HCT116 (cell line): ENCODE measurements at regions not wholly inside any gene's neighbourhood (a gene's known extent, or its start where the extent isn't known, plus 50 kb on each side); places are given as distances from the start of the nearest gene placed in this dataset.

ENCODE experiments used
- EZH2 ChIP-seq: fragments of 200-600 bp; sonication (generic); IDR thresholded peaks from 2 replicates; pipeline ENCODE4 v1.6.1; 2017; ENCODE audit warnings: antibody characterized with exemption, mixed run types
- EZH2phosphoT487 ChIP-seq: fragments of 200-600 bp; IDR thresholded peaks from 2 replicates; pipeline ENCODE4 v1.6.1; 2018; ENCODE audit warnings: antibody characterized with exemption, borderline replicate concordance
- FOSL1 ChIP-seq: IDR thresholded peaks from 2 replicates; pipeline ENCODE4 v1.6.1; 2012; ENCODE audit warnings: low read depth
- JUND ChIP-seq: IDR thresholded peaks from 2 replicates; pipeline ENCODE4 v1.6.1; 2012
- POLR2A ChIP-seq: IDR thresholded peaks from 2 replicates; pipeline ENCODE4 v1.7.0; 2011; ENCODE audit warnings: borderline replicate concordance; ENCODE audit not compliant: insufficient read depth, insufficient read length; ENCODE audit errors: extremely low read depth
- POLR2AphosphoS5 ChIP-seq: IDR thresholded peaks from 2 replicates; pipeline ENCODE4 v1.6.1; 2011; ENCODE audit warnings: mild to moderate bottlenecking, low read depth, low read length, moderate library complexity
- RAD21 ChIP-seq: IDR thresholded peaks from 2 replicates; pipeline ENCODE4 v1.6.1; 2012; ENCODE audit warnings: low read depth, mild to moderate bottlenecking
- SP1 ChIP-seq: IDR thresholded peaks from 2 replicates; pipeline ENCODE4 v1.6.1; 2012; ENCODE audit warnings: low read depth
- TCF7L2 ChIP-seq: IDR thresholded peaks from 2 replicates; pipeline ENCODE4 v1.7.0; 2011; ENCODE audit warnings: borderline replicate concordance, inconsistent platforms; ENCODE audit not compliant: insufficient read depth, insufficient read length; ENCODE audit errors: extremely low read depth
- ZNF274 ChIP-seq: fragments of 200-500 bp; sonication (Bioruptor generic); IDR thresholded peaks from 2 replicates; pipeline ENCODE4 v1.6.1; 2014; ENCODE audit warnings: mild to moderate bottlenecking, low read depth, low read length, inconsistent platforms
- TF ChIP-seq, protein P1 (sequence below), 3 experiments: fragments of 200-600 bp in 1 of 3; sonication (generic) in 1 of 3; IDR thresholded peaks in 2 of 3; conservative IDR thresholded peaks in 1 of 3; 2 replicates each; pipeline ENCODE4 v1.5.1; 2012 to 2017; ENCODE audit warnings: low read depth in 2 of 3, low read length in 2 of 3, antibody characterized with exemption in 1 of 3, borderline replicate concordance in 1 of 3, control low read depth in 1 of 3, mild to moderate bottlenecking in 1 of 3, mixed read lengths in 1 of 3, mixed run types in 1 of 3, moderate library complexity in 1 of 3; ENCODE audit not compliant: insufficient read depth in 1 of 3
- TF ChIP-seq, protein P2 (sequence below): IDR thresholded peaks from 2 replicates; pipeline ENCODE4 v1.6.1; 2012

DNA sequence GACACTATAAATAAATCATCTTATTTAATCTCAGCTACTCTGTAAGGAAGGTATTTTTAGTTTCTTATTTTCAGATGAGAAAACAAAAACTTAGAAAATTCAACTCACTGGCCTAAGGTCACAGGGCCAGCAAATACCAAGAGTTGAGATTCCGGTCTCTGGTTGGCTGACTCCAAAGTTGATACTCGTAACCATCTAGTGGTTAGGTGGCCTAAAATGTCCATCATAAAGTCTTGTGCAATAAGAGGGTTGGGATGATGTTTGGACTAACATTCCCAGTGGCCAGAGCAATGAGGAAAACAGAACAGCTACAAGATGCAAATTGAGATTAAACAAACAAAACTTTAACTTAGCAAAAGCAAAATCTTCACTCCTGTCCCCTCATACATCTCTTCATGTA is 360.3 kb downstream of the FIGN start:
- no peak for TF ChIP-seq SP1
- TF ChIP-seq, protein P1, sequence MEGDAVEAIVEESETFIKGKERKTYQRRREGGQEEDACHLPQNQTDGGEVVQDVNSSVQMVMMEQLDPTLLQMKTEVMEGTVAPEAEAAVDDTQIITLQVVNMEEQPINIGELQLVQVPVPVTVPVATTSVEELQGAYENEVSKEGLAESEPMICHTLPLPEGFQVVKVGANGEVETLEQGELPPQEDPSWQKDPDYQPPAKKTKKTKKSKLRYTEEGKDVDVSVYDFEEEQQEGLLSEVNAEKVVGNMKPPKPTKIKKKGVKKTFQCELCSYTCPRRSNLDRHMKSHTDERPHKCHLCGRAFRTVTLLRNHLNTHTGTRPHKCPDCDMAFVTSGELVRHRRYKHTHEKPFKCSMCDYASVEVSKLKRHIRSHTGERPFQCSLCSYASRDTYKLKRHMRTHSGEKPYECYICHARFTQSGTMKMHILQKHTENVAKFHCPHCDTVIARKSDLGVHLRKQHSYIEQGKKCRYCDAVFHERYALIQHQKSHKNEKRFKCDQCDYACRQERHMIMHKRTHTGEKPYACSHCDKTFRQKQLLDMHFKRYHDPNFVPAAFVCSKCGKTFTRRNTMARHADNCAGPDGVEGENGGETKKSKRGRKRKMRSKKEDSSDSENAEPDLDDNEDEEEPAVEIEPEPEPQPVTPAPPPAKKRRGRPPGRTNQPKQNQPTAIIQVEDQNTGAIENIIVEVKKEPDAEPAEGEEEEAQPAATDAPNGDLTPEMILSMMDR (IDR thresholded peaks at IDR 0.05 in 2 of 3, conservative IDR thresholded peaks at IDR 0.05 in 1 of 3; ENCODE audit: borderline replicate concordance in 1 of 3, insufficient read depth in 1 of 3, low read depth in 2 of 3, low read length in 2 of 3): no peak
- TF ChIP-seq EZH2: no peak
- TF ChIP-seq FOSL1: no peak
- no peak for TF ChIP-seq POLR2A
- TF ChIP-seq POLR2AphosphoS5: no peak
- TF ChIP-seq TCF7L2: no peak
- TF ChIP-seq RAD21: no peak
- TF ChIP-seq, protein P2, sequence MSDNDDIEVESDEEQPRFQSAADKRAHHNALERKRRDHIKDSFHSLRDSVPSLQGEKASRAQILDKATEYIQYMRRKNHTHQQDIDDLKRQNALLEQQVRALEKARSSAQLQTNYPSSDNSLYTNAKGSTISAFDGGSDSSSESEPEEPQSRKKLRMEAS: no peak
- no peak for TF ChIP-seq JUND
- TF ChIP-seq EZH2phosphoT487: no peak
- no peak for TF ChIP-seq ZNF274
